ENCODE measurements at regions not wholly inside any gene's neighbourhood (a gene's known extent, or its start where the extent isn't known, plus 50 kb on each side); places are given as distances from the start of the nearest gene placed in this dataset.

DNA sequence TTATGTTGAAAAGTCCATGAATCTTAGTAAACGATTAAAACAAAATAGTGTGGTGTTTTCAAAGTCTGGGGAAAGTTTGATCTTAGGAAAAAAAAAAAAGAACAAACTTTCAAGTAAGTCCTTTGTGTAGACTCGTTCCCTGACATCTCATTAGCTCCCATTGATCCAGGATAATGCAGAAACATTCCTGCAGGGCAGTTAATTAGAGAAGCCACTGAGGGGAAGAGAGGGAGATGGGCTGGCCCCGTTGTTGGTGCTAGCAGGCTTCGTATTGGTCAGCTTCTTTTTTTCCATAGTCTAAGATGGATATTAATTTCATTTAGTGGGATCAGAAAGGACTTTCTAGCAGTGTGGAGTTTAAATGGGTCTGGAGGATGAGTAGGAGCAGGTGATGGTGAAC lies 340.2 kb downstream of the DRD1 start:
- FAIRE-seq = no peak

DNA sequence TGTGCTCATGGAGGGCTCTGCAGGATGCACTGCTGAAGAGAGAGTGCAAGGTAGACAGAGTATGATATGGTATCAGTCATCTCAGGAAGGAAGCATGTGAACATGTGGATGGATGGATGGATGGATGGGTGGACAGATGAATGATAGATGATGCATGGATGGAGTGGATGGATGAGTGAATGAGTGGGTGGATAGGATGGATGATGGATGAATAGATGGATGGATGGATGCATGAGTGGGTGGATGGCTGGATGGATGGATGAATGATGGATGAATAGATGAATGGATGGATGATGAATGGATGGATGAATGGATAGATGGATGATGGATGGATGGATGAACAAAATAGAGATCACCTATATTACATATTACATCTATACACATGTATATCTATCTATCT lies 341.3 kb downstream of the DRD1 start:
- no peak for FAIRE-seq

GRCh38 chr5:175098301-175098700 lies 345.7 kb downstream of the DRD1 start:
- FAIRE-seq = no peak

DNA sequence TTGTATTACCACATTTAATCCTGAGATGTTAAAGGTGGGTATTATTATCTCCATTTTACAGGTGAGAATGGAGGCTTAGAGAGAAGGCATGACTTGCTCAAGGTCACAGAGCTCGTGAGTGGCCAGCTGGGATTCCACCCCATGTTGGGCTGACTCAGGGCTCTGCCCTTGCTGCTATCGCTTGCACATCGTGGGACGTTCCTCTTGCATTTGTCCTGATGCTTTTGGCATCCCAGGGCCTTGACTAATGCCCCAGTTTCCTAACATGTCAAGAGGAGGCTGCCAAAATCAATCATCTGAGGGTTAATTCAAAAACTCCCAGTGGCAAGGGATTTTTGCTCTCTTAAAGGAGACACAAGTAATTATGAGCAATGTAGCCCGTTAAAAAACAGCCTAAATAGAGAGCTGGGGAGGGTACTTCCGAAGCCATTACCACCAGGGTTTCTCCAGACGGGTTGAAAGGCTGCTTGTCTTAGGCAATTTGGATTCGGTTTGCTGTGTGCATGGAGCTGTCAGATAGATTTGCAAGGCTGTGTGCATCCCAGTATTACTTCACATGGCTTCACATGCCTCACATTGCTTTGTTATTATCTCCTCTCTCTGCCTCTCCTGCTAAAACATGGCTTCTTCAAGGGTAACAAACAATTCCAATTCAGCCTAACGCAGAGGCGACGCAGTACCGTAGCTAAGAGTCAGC lies 347.4 kb downstream of the DRD1 start:
- no peak for FAIRE-seq

GRCh38 chr5:175094461-175094860 lies 349.5 kb downstream of the DRD1 start:
- no peak for FAIRE-seq

DNA sequence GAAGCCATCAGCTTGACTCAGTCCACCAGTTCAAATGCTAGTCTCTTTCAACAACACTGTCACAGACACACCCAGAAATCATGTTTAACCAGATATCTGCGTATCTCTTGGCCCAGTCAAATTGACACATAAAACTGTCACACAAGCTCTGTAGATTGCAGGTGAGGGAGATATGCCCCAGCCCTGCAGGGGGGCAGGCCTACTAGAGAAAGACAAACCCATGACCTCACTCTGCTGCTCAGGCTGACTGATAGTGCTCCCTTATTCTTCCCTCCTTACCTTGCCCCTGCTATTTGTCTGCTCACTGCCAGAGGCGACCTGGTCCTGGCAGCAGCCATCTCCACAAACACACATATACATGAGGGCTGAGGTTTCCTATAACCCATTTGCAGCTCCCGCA lies 351.3 kb downstream of the DRD1 start:
- no peak for FAIRE-seq

DNA sequence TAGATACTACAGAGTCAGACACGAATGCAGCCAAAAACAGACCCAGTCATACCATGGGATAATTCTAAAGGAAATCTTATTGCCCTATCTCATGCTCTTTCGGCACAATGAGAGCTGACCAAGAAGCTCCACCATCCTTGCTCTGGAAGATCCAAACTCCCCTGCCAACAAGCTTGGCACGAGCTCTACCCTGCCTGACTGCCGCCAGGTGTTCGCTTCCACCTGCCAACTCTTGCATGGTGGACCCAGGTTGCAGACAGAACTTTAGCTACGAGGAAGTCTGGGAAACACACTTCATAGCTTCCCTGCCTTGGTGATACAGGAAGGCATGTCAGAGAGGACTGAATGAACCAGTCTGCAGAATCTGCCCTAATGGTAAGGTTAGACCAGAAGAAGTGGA lies 355.0 kb downstream of the DRD1 start:
- FAIRE-seq = no peak

DNA sequence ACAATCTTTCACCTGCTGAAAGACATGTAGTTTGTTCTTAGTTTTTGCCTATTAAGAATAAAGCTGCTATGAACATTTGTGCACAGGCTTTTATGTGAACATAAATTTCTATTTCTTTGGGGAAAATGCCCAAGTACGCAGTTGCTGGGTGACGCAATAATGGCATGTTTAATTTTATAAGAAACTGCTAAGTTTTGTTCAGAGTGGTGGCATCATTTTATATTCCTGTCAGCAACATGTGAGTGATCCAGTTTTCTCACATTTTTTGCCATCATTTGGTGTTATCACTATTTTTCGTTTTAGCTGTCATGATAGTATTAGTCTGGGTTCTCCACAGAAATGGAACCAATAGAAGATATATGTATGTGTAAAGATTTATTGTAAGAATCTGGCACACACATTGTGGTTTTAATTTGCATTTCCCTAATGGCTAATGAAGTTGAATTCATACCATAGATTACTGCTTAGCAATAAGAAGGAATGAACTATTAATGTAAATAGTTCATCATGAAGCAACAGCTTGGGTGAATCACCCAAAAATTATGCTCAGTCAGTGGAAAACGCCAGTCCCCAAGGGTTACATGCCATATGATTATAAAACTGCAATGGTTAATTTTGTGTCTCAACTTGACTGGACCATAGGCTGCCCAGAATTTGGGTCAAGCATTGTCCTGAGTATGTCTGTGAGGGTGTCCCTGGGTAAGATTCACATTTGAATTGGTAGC lies 358.6 kb downstream of the MSX2 start:
- no peak for FAIRE-seq

GRCh38 chr5:175082346-175082745 lies 358.0 kb downstream of the MSX2 start:
- FAIRE-seq = no peak

- no peak for FAIRE-seq
Measured at GRCh38 chr5:175079707-175080106, 355.3 kb downstream of the MSX2 start.

DNA sequence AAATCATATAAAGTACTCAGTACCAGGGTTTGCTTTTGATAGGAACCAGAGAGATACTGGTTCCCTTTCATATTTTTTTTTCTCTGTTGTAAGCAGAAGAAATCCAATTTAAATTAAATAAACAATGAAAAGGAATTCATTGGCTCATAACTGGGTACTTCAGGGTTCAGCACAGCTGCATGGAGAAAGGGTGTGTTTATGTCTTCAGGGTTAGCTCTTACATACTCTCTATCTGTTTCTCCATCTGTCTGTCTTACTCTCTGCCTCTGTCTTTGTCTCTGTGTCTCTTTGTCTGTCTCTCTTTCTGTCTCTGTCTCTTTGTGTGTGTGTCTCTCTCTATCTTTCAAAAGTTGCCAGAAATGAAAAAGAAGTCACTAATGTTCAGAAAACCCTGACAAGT lies 345.9 kb downstream of the MSX2 start:
- FAIRE-seq = no peak

GRCh38 chr5:175060257-175060656 lies 335.9 kb downstream of the MSX2 start:
- no peak for FAIRE-seq

- no peak for FAIRE-seq
Measured at GRCh38 chr5:175059687-175060211, 335.4 kb downstream of the MSX2 start.

DNA sequence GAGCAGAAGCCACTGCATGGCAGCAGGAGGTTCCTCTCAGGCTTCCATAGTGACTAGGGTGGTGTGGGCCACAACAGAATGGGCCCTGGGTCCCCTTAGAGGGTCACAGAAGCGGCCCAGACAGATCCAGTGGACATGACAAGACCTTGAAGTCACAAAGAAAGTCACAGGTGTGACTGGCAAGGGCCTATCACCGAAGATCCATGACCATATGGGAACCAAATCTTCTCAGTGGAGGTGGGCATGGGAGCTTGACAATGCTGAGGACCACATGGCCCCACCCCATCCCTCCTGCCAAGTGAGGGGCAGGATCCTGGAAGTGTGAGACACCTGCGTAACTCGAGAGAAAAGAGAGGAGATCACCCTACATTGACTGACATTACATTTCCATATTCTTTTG lies 332.4 kb downstream of the MSX2 start:
- FAIRE-seq = no peak

DNA sequence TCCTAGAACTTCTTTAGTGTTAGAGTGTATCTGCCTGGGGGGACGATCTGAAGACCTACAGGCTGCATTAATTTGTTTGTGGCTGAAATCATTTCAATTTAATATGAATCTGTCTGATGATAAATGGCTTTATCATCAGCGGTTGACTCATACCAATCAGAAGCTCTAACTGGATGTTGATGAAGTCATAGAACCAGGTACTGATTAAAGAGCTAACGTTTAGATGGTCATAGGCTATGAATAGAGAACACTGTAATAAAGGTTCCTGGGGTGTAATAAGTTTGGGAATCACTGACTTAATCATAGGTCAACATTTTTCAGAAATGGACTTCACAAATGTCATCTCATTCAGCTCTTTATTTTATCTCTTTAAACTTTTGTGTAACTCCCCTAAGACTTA lies 329.9 kb downstream of the MSX2 start:
- FAIRE-seq = no peak

DNA sequence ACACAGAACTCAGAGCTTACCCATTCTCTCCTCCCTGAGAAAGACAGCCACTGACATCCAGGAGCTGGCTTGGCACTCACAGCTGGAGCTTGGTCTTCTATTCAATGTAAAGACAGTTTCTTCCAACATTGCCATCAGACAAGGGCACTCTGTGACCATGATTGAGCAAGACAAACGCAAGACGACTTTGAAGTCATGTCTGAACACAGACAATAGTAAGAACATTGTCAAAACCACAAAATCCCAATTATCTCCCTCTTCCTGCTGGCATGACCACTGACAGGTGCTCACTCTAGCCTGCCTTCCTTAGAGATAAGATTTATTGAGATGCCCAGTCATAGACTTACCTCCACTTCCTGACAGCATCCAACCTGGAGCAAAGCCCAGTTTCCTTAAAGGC lies 328.0 kb downstream of the MSX2 start:
- FAIRE-seq = no peak

- no peak for FAIRE-seq
Measured at GRCh38 chr5:175047048-175047447, 322.7 kb downstream of the MSX2 start.

DNA sequence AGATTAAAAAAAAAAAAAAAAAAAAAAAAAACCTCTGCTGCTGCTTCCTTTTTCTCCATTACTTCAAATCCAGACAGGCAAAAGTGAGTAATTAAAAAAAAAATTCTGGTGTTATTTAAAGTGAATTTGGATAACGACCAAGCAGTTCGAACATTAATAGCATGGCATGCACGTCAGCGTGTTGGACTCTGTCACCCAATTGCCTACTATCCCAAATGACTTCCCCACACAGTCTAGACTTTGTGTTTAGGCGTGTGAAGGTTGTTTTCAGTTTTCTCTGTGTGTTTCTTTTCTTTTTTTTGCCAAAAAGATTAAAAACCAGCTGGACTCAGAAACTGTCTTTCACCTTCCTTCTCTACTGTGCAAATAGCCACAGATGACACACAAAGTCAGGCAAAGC lies 321.4 kb downstream of the MSX2 start:
- FAIRE-seq = no peak

DNA sequence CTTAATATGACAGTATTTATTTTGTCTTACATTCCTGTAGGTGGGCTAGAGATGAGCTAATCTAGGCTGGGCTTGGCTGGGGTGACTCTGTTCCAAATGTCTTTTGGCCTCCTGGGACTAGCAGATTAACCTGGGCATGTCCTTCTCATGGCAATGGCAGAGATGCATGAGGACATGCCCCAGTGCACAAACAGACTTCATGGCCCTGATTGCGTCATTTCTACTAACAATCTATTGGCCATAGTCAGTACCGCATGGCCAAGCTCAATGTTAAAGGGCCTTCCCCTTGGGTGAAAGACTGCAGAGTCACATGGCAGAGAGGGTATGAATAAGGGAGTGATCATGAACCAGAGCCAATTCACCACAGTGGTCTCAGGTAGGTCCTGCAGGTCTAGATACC lies 313.4 kb downstream of the MSX2 start:
- FAIRE-seq = no peak

DNA sequence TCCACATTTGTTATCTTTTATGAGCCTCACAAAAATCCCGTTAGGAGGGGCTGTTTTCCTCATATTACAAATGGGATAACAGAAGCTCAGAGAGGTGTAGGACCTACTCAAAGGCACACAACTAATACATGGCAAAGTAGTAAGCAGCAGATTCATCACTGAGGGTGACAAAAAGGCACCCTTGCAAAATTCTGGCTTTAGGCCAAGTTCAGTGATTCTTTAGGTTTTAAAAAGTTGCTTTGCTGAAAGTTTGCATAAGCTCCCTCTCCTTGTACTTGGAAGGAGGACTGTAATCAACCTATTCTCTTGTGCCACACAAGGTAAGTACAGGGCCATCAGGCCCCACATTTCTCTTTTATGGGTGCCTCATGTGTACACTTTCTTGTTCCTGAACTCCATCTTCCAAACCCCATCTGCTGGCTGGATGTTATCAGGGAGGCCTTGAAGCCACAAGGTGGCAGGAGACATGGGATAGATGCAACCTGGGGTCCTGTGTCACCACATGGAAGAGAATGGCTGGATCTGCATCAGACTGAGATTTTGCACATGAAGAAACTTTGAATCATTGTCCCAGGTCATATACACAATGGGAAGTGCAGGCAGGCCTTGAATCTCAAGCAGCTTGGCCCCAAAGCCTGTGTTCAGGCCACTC lies 311.6 kb downstream of the MSX2 start:
- no peak for FAIRE-seq

GRCh38 chr5:175034924-175035323 lies 310.5 kb downstream of the MSX2 start:
- no peak for FAIRE-seq

DNA sequence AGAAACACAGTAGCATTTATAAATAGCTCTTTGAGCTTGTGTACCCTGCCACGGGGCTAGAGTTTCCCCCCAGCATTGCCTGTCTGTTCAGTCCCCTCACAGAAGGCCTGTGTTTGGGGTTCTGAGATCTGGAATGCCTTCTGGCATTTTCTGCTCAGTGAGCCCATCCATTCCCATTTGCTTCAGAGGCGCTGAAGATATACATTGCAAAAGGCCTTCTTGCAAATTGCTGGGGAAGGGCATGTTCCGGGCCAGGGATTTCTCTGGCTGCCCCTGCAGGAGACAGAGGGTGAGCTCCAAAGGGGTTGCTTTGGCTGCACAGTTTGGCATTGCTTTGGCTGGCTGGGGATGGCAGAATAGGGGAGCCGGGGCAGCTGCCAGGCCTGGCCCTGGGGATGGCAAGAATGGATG lies 308.4 kb downstream of the MSX2 start:
- no peak for FAIRE-seq

DNA sequence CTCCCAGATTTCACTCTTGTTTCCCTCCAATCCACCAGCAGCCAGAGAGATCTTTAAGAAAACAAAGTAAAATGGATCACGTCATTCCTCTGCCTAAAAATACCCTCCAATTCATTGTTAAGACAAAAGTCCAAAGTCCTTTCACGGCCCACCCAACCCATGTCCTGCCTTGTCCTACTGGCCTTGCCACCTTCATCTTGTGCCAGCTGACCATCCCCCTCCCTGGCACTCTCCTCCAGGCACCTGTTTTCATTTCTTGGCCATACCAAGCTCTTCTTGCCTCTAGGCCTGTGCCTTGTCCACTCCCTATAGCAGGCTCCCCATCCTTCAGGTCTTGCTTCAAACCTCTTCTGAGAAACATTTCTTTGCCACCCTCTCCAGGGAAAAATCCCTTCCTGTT lies 307.6 kb downstream of the MSX2 start:
- no peak for FAIRE-seq

GRCh38 chr5:175027390-175027789 lies 303.0 kb downstream of the MSX2 start:
- FAIRE-seq = no peak

Measured in colon (tissue), 2 donors.